ENCODE measurements at regions not wholly inside any gene's neighbourhood (a gene's known extent, or its start where the extent isn't known, plus 50 kb on each side); places are given as distances from the start of the nearest gene placed in this dataset.

GRCh38 chr5:9876451-9876850, 246.3 kb upstream of the TAS2R1 start:
- WGBS, 2 donors, result 89 to 93% methylated on average over 4 of the region's 4 CpGs
- DNase-seq (no peak), ATAC-seq (ENCODE audit: insufficient read depth, low FRiP score) (no peak)
- TF ChIP-seq CTCF (IDR thresholded peaks at IDR 0.05; ENCODE audit: control extremely low read depth, extremely low read depth), result no peak
- H3K4me3 ChIP-seq, result no peak overlapping the region
- no peak overlapping the region for H3K9ac ChIP-seq (ENCODE audit: insufficient read depth in 1 of 2, low read length in 2 of 2)
- H3K9me3 ChIP-seq (ENCODE audit: control insufficient read depth in 4 of 4, insufficient read depth in 3 of 4, low read length in 3 of 4), result peaks cover 0 to 12% (median 0%) of the 10 kb centered on the region in 4 donors
- H3K4me1 ChIP-seq (ENCODE audit: control insufficient read depth in 5 of 5, insufficient read depth in 5 of 5, low read length in 5 of 5), result peaks cover 0 to 5% (median 0%) of the 10 kb centered on the region in 5 donors
- H3K36me3 ChIP-seq (ENCODE audit: control insufficient read depth in 4 of 4, insufficient read depth in 4 of 4, low read length in 4 of 4), result no peaks in the 10 kb centered on the region
- no peaks in the 10 kb centered on the region for H3K27me3 ChIP-seq (ENCODE audit: control insufficient read depth in 3 of 3, insufficient read depth in 3 of 3, low read length in 2 of 3)
- H3K27ac ChIP-seq (ENCODE audit: low read depth in 1 of 2, low read length in 1 of 2), result no peak overlapping the region

- H3K9me3 ChIP-seq (ENCODE audit: control insufficient read depth in 4 of 4, insufficient read depth in 3 of 4, low read length in 3 of 4), result peaks cover 0 to 9% (median 5%) of the 10 kb centered on the region in 4 donors
- ATAC-seq (ENCODE audit: insufficient read depth, low FRiP score), result no peak
- H3K9ac ChIP-seq (ENCODE audit: insufficient read depth in 1 of 2, low read length in 2 of 2), result no peak overlapping the region
- DNase-seq, result no peak
- TF ChIP-seq CTCF (IDR thresholded peaks at IDR 0.05; ENCODE audit: control extremely low read depth, extremely low read depth), result no peak
- WGBS, 2 donors, result 77 to 89% methylated on average over 2 of the region's 2 CpGs
- peaks cover 0 to 4% (median 0%) of the 10 kb centered on the region in 3 donors for H3K27me3 ChIP-seq (ENCODE audit: control insufficient read depth in 3 of 3, insufficient read depth in 3 of 3, low read length in 2 of 3)
- no peak overlapping the region for H3K27ac ChIP-seq (ENCODE audit: low read depth in 1 of 2, low read length in 1 of 2)
- H3K36me3 ChIP-seq (ENCODE audit: control insufficient read depth in 4 of 4, insufficient read depth in 4 of 4, low read length in 4 of 4), result no peaks in the 10 kb centered on the region
- no peaks in the 10 kb centered on the region for H3K4me1 ChIP-seq (ENCODE audit: control insufficient read depth in 5 of 5, insufficient read depth in 5 of 5, low read length in 5 of 5)
- no peak overlapping the region for H3K4me3 ChIP-seq
Measured at GRCh38 chr5:9869616-9870288, 239.6 kb upstream of the TAS2R1 start.

- no peaks in the 10 kb centered on the region for H3K4me1 ChIP-seq (ENCODE audit: control insufficient read depth in 5 of 5, insufficient read depth in 5 of 5, low read length in 5 of 5)
- ATAC-seq (ENCODE audit: insufficient read depth, low FRiP score), result no peak
- no peak for DNase-seq
- H3K4me3 ChIP-seq, result no peak overlapping the region
- H3K27me3 ChIP-seq (ENCODE audit: control insufficient read depth in 3 of 3, insufficient read depth in 3 of 3, low read length in 2 of 3), result no peaks in the 10 kb centered on the region
- no peaks in the 10 kb centered on the region for H3K36me3 ChIP-seq (ENCODE audit: control insufficient read depth in 4 of 4, insufficient read depth in 4 of 4, low read length in 4 of 4)
- no peak overlapping the region for H3K27ac ChIP-seq (ENCODE audit: low read depth in 1 of 2, low read length in 1 of 2)
- no peak for TF ChIP-seq CTCF (IDR thresholded peaks at IDR 0.05; ENCODE audit: control extremely low read depth, extremely low read depth)
- no peak overlapping the region for H3K9ac ChIP-seq (ENCODE audit: insufficient read depth in 1 of 2, low read length in 2 of 2)
- peaks cover 0 to 9% (median 6%) of the 10 kb centered on the region in 4 donors for H3K9me3 ChIP-seq (ENCODE audit: control insufficient read depth in 4 of 4, insufficient read depth in 3 of 4, low read length in 3 of 4)
- 80 to 89% methylated on average over 1 of the region's 1 CpG for WGBS, 2 donors
Measured at GRCh38 chr5:9865574-9865973, 235.4 kb upstream of the TAS2R1 start.

DNA sequence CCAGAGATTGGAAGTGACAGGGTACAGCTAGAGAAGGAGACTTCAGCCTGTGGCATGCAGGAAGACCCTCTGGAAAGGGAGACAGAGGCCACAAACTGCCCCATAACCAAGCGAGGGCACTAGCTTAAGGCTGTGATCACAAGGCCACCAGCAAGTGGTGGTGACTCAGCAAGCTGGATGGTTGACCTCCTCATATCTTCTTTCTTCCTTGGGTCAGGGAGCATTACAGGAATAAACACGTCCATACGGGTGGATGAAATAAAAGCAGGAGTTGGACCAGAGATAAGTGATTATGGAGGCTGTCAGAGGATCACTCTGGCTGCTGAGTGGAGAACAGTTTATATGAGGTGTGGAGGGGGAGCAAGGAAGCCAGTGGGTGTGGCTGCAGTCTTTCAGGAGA, 234.6 kb upstream of the TAS2R1 start:
- Histone ChIP-seq H3K4me1 (ENCODE audit: control insufficient read depth in 5 of 5, insufficient read depth in 5 of 5, low read length in 5 of 5) (no peaks in the 10 kb centered on the region), H3K36me3 (ENCODE audit: control insufficient read depth in 4 of 4, insufficient read depth in 4 of 4, low read length in 4 of 4) (no peaks in the 10 kb centered on the region), H3K27ac (ENCODE audit: low read depth in 1 of 2, low read length in 1 of 2) (no peak overlapping the region), H3K9ac (ENCODE audit: insufficient read depth in 1 of 2, low read length in 2 of 2) (no peak overlapping the region), H3K4me3 (no peak overlapping the region), H3K27me3 (ENCODE audit: control insufficient read depth in 3 of 3, insufficient read depth in 3 of 3, low read length in 2 of 3) (no peaks in the 10 kb centered on the region), H3K9me3 (ENCODE audit: control insufficient read depth in 4 of 4, insufficient read depth in 3 of 4, low read length in 3 of 4) (peaks cover 0 to 9% (median 6%) of the 10 kb centered on the region in 4 donors)
- DNase-seq (no peak), ATAC-seq (ENCODE audit: insufficient read depth, low FRiP score) (no peak)
- no peak for TF ChIP-seq CTCF (IDR thresholded peaks at IDR 0.05; ENCODE audit: control extremely low read depth, extremely low read depth)
- 87 to 98% methylated on average over 3 of the region's 3 CpGs for WGBS, 2 donors
